ENCODE measurements at regions not wholly inside any gene's neighbourhood (a gene's known extent, or its start where the extent isn't known, plus 50 kb on each side); places are given as distances from the start of the nearest gene placed in this dataset.

GRCh38 chr5:172528440-172528839 lies 74.1 kb upstream of the SH3PXD2B start:
- Histone ChIP-seq H3K4me1 (replicated peaks in 1 of 2; ENCODE audit: control insufficient read depth in 2 of 2, insufficient read depth in 2 of 2, low read length in 2 of 2) (no peaks in the 10 kb centered on the region; a peak in 1 of 5 replicates), H2AFZ (ENCODE audit: low read depth, low read length) (no peak overlapping the region), H3K9ac (ENCODE audit: insufficient read depth in 1 of 2, low read depth in 2 of 2, low read length in 2 of 2) (no peak overlapping the region), H3K36me3 (ENCODE audit: control insufficient read depth, insufficient read depth, low read length) (no peaks in the 10 kb centered on the region), H3K27ac (ENCODE audit: extremely low read depth, low read depth, low read length) (no peak overlapping the region), H3K79me2 (ENCODE audit: control insufficient read depth, insufficient read depth, low read length) (no peaks in the 10 kb centered on the region), H3K4me2 (ENCODE audit: insufficient read depth, low read length) (no peak overlapping the region), H3K9me3 (replicated peaks; ENCODE audit: control insufficient read depth, insufficient read depth, low read depth, low read length) (no peaks in the 10 kb centered on the region), H3K27me3 (ENCODE audit: control insufficient read depth in 2 of 2, insufficient read depth in 2 of 2, low read length in 2 of 2) (peaks cover 0 to 26% of the 10 kb centered on the region in 2 experiments; a peak in 2 of 5 replicates), H3K4me3 (no peak overlapping the region), H3K9me1 (ENCODE audit: control insufficient read depth, insufficient read depth, low read length) (no peaks in the 10 kb centered on the region), H4K20me1 (replicated peaks; ENCODE audit: control insufficient read depth, insufficient read depth, low read length) (no peaks in the 10 kb centered on the region)
- no TSS peak for BruUV-seq (replicated peaks)
- in situ Hi-C loops (cut with MboI) (no loop called here), intact Hi-C loops (cut with micrococcal nuclease) (no loop called here)
- ChIA-PET POLR2A (interaction anchor here (0.5 to 0.8 kb wide), 2 partner anchors 8 to 233 kb away, joined by 3 read pairs; no protein-coding TSS in a partner anchor), CTCF (ENCODE audit: low intra/inter-chr PET ratio) (no interaction called here)
- 4% methylated on average over 3 of the region's 3 CpGs for WGBS (ENCODE audit: insufficient coverage, low coverage, missing lambda C conversion rate)
- DNase-seq (ENCODE audit: extremely low read depth in 1 of 4, low spot score in 3 of 4), result peak in 3 of 4 experiments; percentile 34 to 77 (median 75)
- FAIRE-seq, result no peak
- ATAC-seq, result no peak
- TF ChIP-seq MXD1 (CRISPR knock-in tag; IDR thresholded peaks at IDR 0.05; ENCODE audit: borderline replicate concordance, poor library complexity, severe bottlenecking), result no peak
- TF ChIP-seq USF1 (CRISPR knock-in tag; IDR thresholded peaks at IDR 0.05), result peak; percentile 85
- TF ChIP-seq NCOA4 (IDR thresholded peaks at IDR 0.05; ENCODE audit: partially characterized antibody), result no peak
- no peak for TF ChIP-seq PTBP1 (IDR thresholded peaks at IDR 0.05; ENCODE audit: low read depth, low read length)
- TF ChIP-seq HMGXB4 (CRISPR knock-in tag; IDR thresholded peaks at IDR 0.05), result no peak
- TF ChIP-seq MYNN (IDR thresholded peaks at IDR 0.05), result no peak
- no peak for TF ChIP-seq MYNN (CRISPR knock-in tag; IDR thresholded peaks at IDR 0.05)
- 0 out of 2 replicates have a peak, but pooled peaks have one; percentile 8 for TF ChIP-seq CBFA2T2 (conservative IDR thresholded peaks at IDR 0.05)
- TF ChIP-seq RAD51 (IDR thresholded peaks at IDR 0.05; ENCODE audit: borderline replicate concordance, low read depth), result peak; percentile 82
- no peak for TF ChIP-seq TCF7 (IDR thresholded peaks at IDR 0.05; ENCODE audit: borderline replicate concordance)
- 0 out of 2 replicates have a peak, but pooled peaks have one; percentile 6 for TF ChIP-seq REST (IDR thresholded peaks at IDR 0.05; ENCODE audit: borderline replicate concordance)
- no peak for TF ChIP-seq REST (CRISPR knock-in tag; IDR thresholded peaks at IDR 0.05; ENCODE audit: low read depth)
